Vagina (tissue), 2 donors: ENCODE measurements at regions not wholly inside any gene's neighbourhood (a gene's known extent, or its start where the extent isn't known, plus 50 kb on each side); places are given as distances from the start of the nearest gene placed in this dataset.

Source experiments
- DNase-seq, 2 donors: peaks; one replicate each; pipeline ENCODE4 v3.0.0-alpha.2; 2017; ENCODE audit errors: extremely low spot score in 2 of 2
- H3K27ac ChIP-seq: fragments of 200-600 bp; sonication (generic); one replicate; pipeline ENCODE4 v1.5.1; 2019
- H3K27me3 ChIP-seq: fragments of 200-600 bp; sonication (generic); one replicate; pipeline ENCODE4 v1.5.1; 2019
- H3K36me3 ChIP-seq, 2 donors: fragments of 200-600 bp; sonication (generic); one replicate each; pipeline ENCODE4 v1.5.1; 2017 to 2019
- H3K4me1 ChIP-seq: fragments of 200-600 bp; sonication (generic); one replicate; pipeline ENCODE4 v1.5.1; 2019
- H3K4me3 ChIP-seq, 2 donors: fragments of 200-600 bp; sonication (generic); 1 replicate in 1 of 2; 2 replicates in 1 of 2; pipeline ENCODE4 v1.5.1; 2016 to 2019
- H3K9me3 ChIP-seq: fragments of 200-600 bp; sonication (generic); one replicate; pipeline ENCODE4 v1.5.1; 2019
- POLR2A ChIP-seq, 2 donors: fragments of 450-650 bp; IDR thresholded peaks; one replicate each; pipeline ENCODE4 v1.6.1; 2017; ENCODE audit warnings: antibody characterized with exemption in 2 of 2, mild to moderate bottlenecking in 2 of 2, moderate library complexity in 2 of 2
- POLR2AphosphoS5 ChIP-seq, 2 donors: sonication (generic); formaldehyde crosslinking; IDR thresholded peaks; one replicate each; pipeline ENCODE4 v1.9.0; 2017; ENCODE audit warnings: antibody characterized with exemption in 2 of 2, mild to moderate bottlenecking in 2 of 2, low read depth in 1 of 2; ENCODE audit not compliant: insufficient read depth in 1 of 2
- intact Hi-C: fragments of 100-400 bp; cut with DNase I; formaldehyde crosslinking; loops from one replicate; pipeline ENCODE4 v1.15.1; 2023
- TF ChIP-seq, protein P1 (sequence below), 3 experiments: fragments of 450-650 bp in 2 of 3; fragments of 200-600 bp in 1 of 3; sonication (generic) in 1 of 3; IDR thresholded peaks; one replicate each; pipeline ENCODE4 v1.5.1; 2017 to 2019; ENCODE audit warnings: antibody characterized with exemption in 3 of 3, mild to moderate bottlenecking in 2 of 3, moderate library complexity in 2 of 3

DNA sequence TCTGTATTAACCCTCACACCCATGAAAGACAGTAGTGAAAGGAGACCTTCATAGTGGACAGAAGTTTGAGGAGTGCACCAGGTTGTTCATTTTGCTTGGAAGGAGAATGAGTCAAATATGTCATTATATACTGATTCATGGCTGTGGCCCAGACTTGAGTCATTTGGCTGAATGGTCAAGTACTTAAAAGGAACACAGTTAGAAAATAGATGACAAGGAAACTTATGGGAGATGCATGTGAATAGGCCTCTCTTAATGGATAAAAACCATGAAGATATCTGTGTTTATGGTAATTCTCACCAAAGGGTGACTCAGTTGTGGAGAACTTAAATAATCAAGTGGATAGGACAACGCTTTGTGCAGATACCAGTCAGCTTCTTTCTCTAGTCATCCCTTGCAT, 524.7 kb upstream of the CNTNAP5 start:
- Histone ChIP-seq H3K4me3 (no peak overlapping the region), H3K36me3 (no peaks in the 10 kb centered on the region), H3K4me1 (no peaks in the 10 kb centered on the region), H3K27ac (no peak overlapping the region), H3K9me3 (no peaks in the 10 kb centered on the region), H3K27me3 (no peaks in the 10 kb centered on the region)
- intact Hi-C loops, result no loop called here
- TF ChIP-seq POLR2A (IDR thresholded peaks at IDR 0.05) (no peak), POLR2AphosphoS5 (IDR thresholded peaks at IDR 0.05; ENCODE audit: insufficient read depth in 1 of 2, low read depth in 1 of 2) (no peak)
- TF ChIP-seq, protein P1, sequence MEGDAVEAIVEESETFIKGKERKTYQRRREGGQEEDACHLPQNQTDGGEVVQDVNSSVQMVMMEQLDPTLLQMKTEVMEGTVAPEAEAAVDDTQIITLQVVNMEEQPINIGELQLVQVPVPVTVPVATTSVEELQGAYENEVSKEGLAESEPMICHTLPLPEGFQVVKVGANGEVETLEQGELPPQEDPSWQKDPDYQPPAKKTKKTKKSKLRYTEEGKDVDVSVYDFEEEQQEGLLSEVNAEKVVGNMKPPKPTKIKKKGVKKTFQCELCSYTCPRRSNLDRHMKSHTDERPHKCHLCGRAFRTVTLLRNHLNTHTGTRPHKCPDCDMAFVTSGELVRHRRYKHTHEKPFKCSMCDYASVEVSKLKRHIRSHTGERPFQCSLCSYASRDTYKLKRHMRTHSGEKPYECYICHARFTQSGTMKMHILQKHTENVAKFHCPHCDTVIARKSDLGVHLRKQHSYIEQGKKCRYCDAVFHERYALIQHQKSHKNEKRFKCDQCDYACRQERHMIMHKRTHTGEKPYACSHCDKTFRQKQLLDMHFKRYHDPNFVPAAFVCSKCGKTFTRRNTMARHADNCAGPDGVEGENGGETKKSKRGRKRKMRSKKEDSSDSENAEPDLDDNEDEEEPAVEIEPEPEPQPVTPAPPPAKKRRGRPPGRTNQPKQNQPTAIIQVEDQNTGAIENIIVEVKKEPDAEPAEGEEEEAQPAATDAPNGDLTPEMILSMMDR (IDR thresholded peaks at IDR 0.05), result no peak
- no peak for DNase-seq

GRCh38 chr2:123500988-123501387, 524.1 kb upstream of the CNTNAP5 start:
- Histone ChIP-seq H3K36me3 (no peaks in the 10 kb centered on the region), H3K27me3 (no peaks in the 10 kb centered on the region), H3K4me3 (no peak overlapping the region), H3K9me3 (no peaks in the 10 kb centered on the region), H3K27ac (no peak overlapping the region), H3K4me1 (no peaks in the 10 kb centered on the region)
- intact Hi-C loops, result no loop called here
- TF ChIP-seq, protein P1 (IDR thresholded peaks at IDR 0.05), result no peak
- TF ChIP-seq POLR2A (IDR thresholded peaks at IDR 0.05), result no peak
- TF ChIP-seq POLR2AphosphoS5 (IDR thresholded peaks at IDR 0.05; ENCODE audit: insufficient read depth in 1 of 2, low read depth in 1 of 2), result no peak
- DNase-seq, result no peak

DNA sequence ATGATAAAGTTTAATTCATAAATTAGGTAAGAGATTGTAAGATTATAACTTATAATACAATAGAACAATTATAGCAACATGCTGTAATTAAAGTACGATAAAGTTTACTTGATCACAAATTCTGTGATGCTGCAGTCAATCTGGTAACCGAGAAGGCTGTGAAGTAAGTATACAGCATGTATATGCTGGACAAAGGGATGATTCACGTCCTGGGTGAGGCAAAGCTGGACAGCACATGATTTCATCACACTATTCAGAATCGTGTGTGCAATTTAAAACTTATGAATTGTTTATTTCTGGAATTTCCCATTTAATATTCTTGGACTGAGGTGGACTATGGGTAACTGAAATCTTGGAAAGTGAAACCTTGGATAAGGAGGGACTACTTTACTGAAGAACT, 522.2 kb upstream of the CNTNAP5 start:
- TF ChIP-seq, protein P1 (IDR thresholded peaks at IDR 0.05), result no peak
- TF ChIP-seq POLR2A (IDR thresholded peaks at IDR 0.05), result no peak
- no peak for TF ChIP-seq POLR2AphosphoS5 (IDR thresholded peaks at IDR 0.05; ENCODE audit: insufficient read depth in 1 of 2, low read depth in 1 of 2)
- intact Hi-C loops, result no loop called here
- no peak overlapping the region for H3K27ac ChIP-seq

GRCh38 chr2:123512547-123512946, 512.5 kb upstream of the CNTNAP5 start:
- no peak for DNase-seq
- intact Hi-C loops, result no loop called here
- H3K36me3 ChIP-seq, result no peaks in the 10 kb centered on the region
- no peak overlapping the region for H3K4me3 ChIP-seq
- no peaks in the 10 kb centered on the region for H3K27me3 ChIP-seq
- TF ChIP-seq POLR2AphosphoS5 (IDR thresholded peaks at IDR 0.05; ENCODE audit: insufficient read depth in 1 of 2, low read depth in 1 of 2), result no peak
- TF ChIP-seq, protein P1 (IDR thresholded peaks at IDR 0.05), result no peak
- no peak for TF ChIP-seq POLR2A (IDR thresholded peaks at IDR 0.05)
- H3K4me1 ChIP-seq, result no peaks in the 10 kb centered on the region
- H3K27ac ChIP-seq, result no peak overlapping the region
- H3K9me3 ChIP-seq, result no peaks in the 10 kb centered on the region

More for the DNA sequence above, 522.2 kb upstream of the CNTNAP5 start:
- Histone ChIP-seq H3K4me1 (no peaks in the 10 kb centered on the region), H3K4me3 (no peak overlapping the region), H3K27me3 (no peaks in the 10 kb centered on the region), H3K9me3 (no peaks in the 10 kb centered on the region), H3K36me3 (no peaks in the 10 kb centered on the region)
- DNase-seq, result no peak

DNA sequence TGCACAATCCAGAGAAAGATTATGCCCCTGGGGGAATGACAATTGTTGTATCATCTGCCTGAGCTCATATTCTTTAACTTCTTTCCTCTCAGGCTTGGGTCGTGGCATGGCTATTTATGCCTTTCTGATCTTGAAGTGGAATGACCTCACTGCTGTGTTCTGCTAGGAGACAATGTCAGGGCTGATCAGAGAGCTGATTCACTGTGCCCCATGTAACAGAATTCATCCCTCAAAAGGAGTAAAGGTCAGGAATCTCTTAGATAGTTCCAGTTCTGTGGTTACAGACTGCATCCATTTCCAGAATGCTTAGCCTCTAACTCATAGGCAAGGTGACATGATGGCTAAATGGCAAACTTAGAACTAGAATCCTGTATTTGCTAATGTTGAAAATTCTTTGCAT, 511.7 kb upstream of the CNTNAP5 start:
- Histone ChIP-seq H3K27ac (no peak overlapping the region), H3K4me3 (no peak overlapping the region), H3K27me3 (no peaks in the 10 kb centered on the region), H3K4me1 (no peaks in the 10 kb centered on the region), H3K36me3 (no peaks in the 10 kb centered on the region), H3K9me3 (no peaks in the 10 kb centered on the region)
- intact Hi-C loops, result no loop called here
- DNase-seq, result no peak
- TF ChIP-seq, protein P1 (IDR thresholded peaks at IDR 0.05), result no peak
